Small intestine (tissue), 7 donors: ENCODE measurements at regions not wholly inside any gene's neighbourhood (a gene's known extent, or its start where the extent isn't known, plus 50 kb on each side); places are given as distances from the start of the nearest gene placed in this dataset.

ENCODE experiments used
- DNase-seq, 2 donors: peaks; one replicate each; pipeline versions ENCODE4 v3.0.0 to v3.0.0-alpha.2; 2013
- FAIRE-seq: peaks from 2 replicates; lab custom pipeline; 2012; peaks lifted over from hg19 to GRCh38; lab: Jason Lieb, UNC
- H3K27ac ChIP-seq, 3 donors: one replicate each; pipeline ENCODE4 v1.5.1; 2013; ENCODE audit warnings: low read length in 2 of 3, mild to moderate bottlenecking in 2 of 3, control low read depth in 1 of 3, inconsistent platforms in 1 of 3, low read depth in 1 of 3, moderate library complexity in 1 of 3
- H3K27me3 ChIP-seq, 3 donors: one replicate each; pipeline ENCODE4 v1.6.1; 2013; ENCODE audit warnings: low read length in 3 of 3, inconsistent platforms in 1 of 3; ENCODE audit not compliant: control insufficient read depth in 3 of 3, insufficient read depth in 3 of 3
- H3K36me3 ChIP-seq, 3 donors: one replicate each; pipeline ENCODE4 v1.6.1; 2013; ENCODE audit warnings: low read length in 3 of 3, inconsistent platforms in 1 of 3, low read depth in 1 of 3, mild to moderate bottlenecking in 1 of 3, moderate library complexity in 1 of 3; ENCODE audit not compliant: control insufficient read depth in 3 of 3, insufficient read depth in 2 of 3
- H3K4me1 ChIP-seq, 3 donors: one replicate each; pipeline ENCODE4 v1.6.1; 2013; ENCODE audit warnings: low read length in 2 of 3, inconsistent platforms in 1 of 3, low read depth in 1 of 3, mild to moderate bottlenecking in 1 of 3, moderate library complexity in 1 of 3; ENCODE audit not compliant: control insufficient read depth in 3 of 3, insufficient read depth in 2 of 3
- H3K4me3 ChIP-seq, 3 donors: one replicate each; pipeline ENCODE4 v1.5.1; 2013; ENCODE audit warnings: low read length in 3 of 3, control low read depth in 1 of 3, inconsistent platforms in 1 of 3, low read depth in 1 of 3, mild to moderate bottlenecking in 1 of 3, moderate library complexity in 1 of 3
- H3K9me3 ChIP-seq, 2 donors: one replicate each; pipeline ENCODE4 v1.6.1; 2013; ENCODE audit warnings: low read depth in 1 of 2, low read length in 1 of 2; ENCODE audit not compliant: control insufficient read depth in 2 of 2, insufficient read depth in 1 of 2
- WGBS, 3 donors: extraction: QIAGEN DNeasy Blood & Tissue Kit; methylation state at CpG; one replicate each; pipeline ENCODE4 v1.1.7; 2013; 5-methylcytosine and 5-hydroxymethylcytosine counted together
- donor health status: healthy with polysubstance abuse.
- donor health status: control.
- donor health status: control.
- donor health status: Bipolar disorder and iron deficiency.
- donor health status: healthy.

- FAIRE-seq, result no peak
- H3K27me3 ChIP-seq, result no peaks in the 10 kb centered on the region
- DNase-seq, result peak; percentile 34 to 69
Observed at GRCh38 chr5:101942321-101942882, 353.7 kb downstream of the SLCO4C1 start.

GRCh38 chr5:101937041-101937440 is 359.0 kb downstream of the SLCO4C1 start:
- H3K9me3 ChIP-seq, result no peaks in the 10 kb centered on the region
- WGBS, 3 donors, result 76 to 92% (median 81%) methylated on average over 2 of the region's 2 CpGs
- no peak for FAIRE-seq

More at GRCh38 chr5:101942321-101942882, 353.7 kb downstream of the SLCO4C1 start:
- Histone ChIP-seq H3K4me3 (no peak overlapping the region), H3K27ac (no peak overlapping the region), H3K4me1 (no peaks in the 10 kb centered on the region), H3K9me3 (no peaks in the 10 kb centered on the region), H3K36me3 (no peaks in the 10 kb centered on the region)
- 39 to 49% (median 45%) methylated on average over 8 of the region's 8 CpGs for WGBS, 3 donors

GRCh38 chr5:101935086-101935485 is 361.0 kb downstream of the SLCO4C1 start:
- no peak for FAIRE-seq
- DNase-seq, result no peak
- H3K36me3 ChIP-seq, result no peaks in the 10 kb centered on the region
- H3K4me1 ChIP-seq, result no peaks in the 10 kb centered on the region
- H3K27me3 ChIP-seq, result no peaks in the 10 kb centered on the region
- no peak overlapping the region for H3K4me3 ChIP-seq
- H3K9me3 ChIP-seq, result no peaks in the 10 kb centered on the region
- no peak overlapping the region for H3K27ac ChIP-seq

More at GRCh38 chr5:101937041-101937440, 359.0 kb downstream of the SLCO4C1 start:
- no peak overlapping the region for H3K27ac ChIP-seq
- H3K4me1 ChIP-seq, result no peaks in the 10 kb centered on the region
- H3K27me3 ChIP-seq, result no peaks in the 10 kb centered on the region
- no peaks in the 10 kb centered on the region for H3K36me3 ChIP-seq
- no peak for DNase-seq
- no peak overlapping the region for H3K4me3 ChIP-seq

GRCh38 chr5:101932599-101932998 is 363.5 kb downstream of the SLCO4C1 start:
- Histone ChIP-seq H3K36me3 (no peaks in the 10 kb centered on the region), H3K4me1 (no peaks in the 10 kb centered on the region), H3K9me3 (no peaks in the 10 kb centered on the region), H3K27ac (no peak overlapping the region), H3K4me3 (no peak overlapping the region), H3K27me3 (no peaks in the 10 kb centered on the region)
- 39 to 66% (median 56%) methylated on average over 3 of the region's 3 CpGs for WGBS, 3 donors
- DNase-seq (no peak), FAIRE-seq (no peak)

- FAIRE-seq (no peak), DNase-seq (no peak)
- Histone ChIP-seq H3K27ac (no peak overlapping the region), H3K27me3 (no peaks in the 10 kb centered on the region), H3K4me1 (no peaks in the 10 kb centered on the region), H3K4me3 (no peak overlapping the region), H3K36me3 (no peaks in the 10 kb centered on the region), H3K9me3 (no peaks in the 10 kb centered on the region)
Observed at GRCh38 chr5:101929628-101930027, 366.5 kb downstream of the SLCO4C1 start.

GRCh38 chr5:101917166-101917565 is 378.9 kb downstream of the SLCO4C1 start:
- Histone ChIP-seq H3K36me3 (no peaks in the 10 kb centered on the region), H3K27me3 (no peaks in the 10 kb centered on the region), H3K4me1 (no peaks in the 10 kb centered on the region), H3K27ac (no peak overlapping the region), H3K4me3 (no peak overlapping the region), H3K9me3 (no peaks in the 10 kb centered on the region)
- DNase-seq (no peak), FAIRE-seq (no peak)
- 52 to 64% (median 63%) methylated on average over 2 of the region's 2 CpGs for WGBS, 3 donors

GRCh38 chr5:101915554-101915953 is 380.5 kb downstream of the SLCO4C1 start:
- FAIRE-seq (no peak), DNase-seq (no peak)
- Histone ChIP-seq H3K4me1 (no peaks in the 10 kb centered on the region), H3K4me3 (no peak overlapping the region), H3K27me3 (no peaks in the 10 kb centered on the region), H3K36me3 (no peaks in the 10 kb centered on the region), H3K9me3 (no peaks in the 10 kb centered on the region), H3K27ac (no peak overlapping the region)
- 70 to 88% (median 82%) methylated on average over 7 of the region's 7 CpGs for WGBS, 3 donors

GRCh38 chr5:101904736-101905135 is 391.3 kb downstream of the SLCO4C1 start:
- Histone ChIP-seq H3K36me3 (no peaks in the 10 kb centered on the region), H3K27me3 (no peaks in the 10 kb centered on the region), H3K4me3 (no peak overlapping the region), H3K9me3 (no peaks in the 10 kb centered on the region), H3K4me1 (no peaks in the 10 kb centered on the region), H3K27ac (no peak overlapping the region)
- DNase-seq (no peak), FAIRE-seq (no peak)
- WGBS, 3 donors, result 31 to 47% (median 32%) methylated on average over 1 of the region's 1 CpG

- Histone ChIP-seq H3K4me3 (no peak overlapping the region), H3K27ac (no peak overlapping the region), H3K9me3 (no peaks in the 10 kb centered on the region), H3K4me1 (no peaks in the 10 kb centered on the region), H3K36me3 (no peaks in the 10 kb centered on the region), H3K27me3 (no peaks in the 10 kb centered on the region)
- FAIRE-seq (no peak), DNase-seq (peak in 1 of 2 donors; percentile 5)
- WGBS, 3 donors, result 68 to 74% (median 70%) methylated on average over 5 of the region's 5 CpGs
Observed at GRCh38 chr5:101897914-101898313, 398.2 kb downstream of the SLCO4C1 start.
